ENCODE measurements at regions not wholly inside any gene's neighbourhood (a gene's known extent, or its start where the extent isn't known, plus 50 kb on each side); places are given as distances from the start of the nearest gene placed in this dataset.
"Not testable (repeated sequence)": the region's sequence is repeated elsewhere in the genome, so short reads cannot be mapped to it uniquely, and the experiment has no call there.

GRCh38 chr16:88238732-88239274 is 144.0 kb upstream of the ZNF469 start:
- not testable (repeated sequence) for TF ChIP-seq ARNT (IDR thresholded peaks at IDR 0.05); NFRKB (IDR thresholded peaks at IDR 0.05); PKNOX1 (IDR thresholded peaks at IDR 0.05); HDGF (IDR thresholded peaks at IDR 0.05; ENCODE audit: borderline replicate concordance); BHLHE40 (IDR thresholded peaks at IDR 0.05; ENCODE audit: borderline replicate concordance); ELF4 (IDR thresholded peaks at IDR 0.05); SP1 (IDR thresholded peaks at IDR 0.05); TARDBP (IDR thresholded peaks at IDR 0.05); SUZ12 (IDR thresholded peaks at IDR 0.05); L3MBTL2 (conservative IDR thresholded peaks at IDR 0.05); FOXK2 (IDR thresholded peaks at IDR 0.05)
